SK-N-SH (cell line): ENCODE measurements at regions not wholly inside any gene's neighbourhood (a gene's known extent, or its start where the extent isn't known, plus 50 kb on each side); places are given as distances from the start of the nearest gene placed in this dataset.

Source experiments
- CTCF ChIA-PET: fragments of 300-600, 350-600 bp; formaldehyde crosslinking; extraction: SDS; loops from one replicate; lab custom pipeline; 2021; lab: Yijun Ruan, JAX
- POLR2A ChIA-PET: fragments of 350-600 bp; sonication (Branson Sonifier 250); formaldehyde crosslinking; extraction: SDS; loops from one replicate; lab custom pipeline; 2020; ENCODE audit warnings: antibody characterized with exemption, inconsistent platforms; lab: Yijun Ruan, JAX
- DNase-seq: peaks from one replicate; pipeline ENCODE4 v3.0.0; 2012
- H2AFZ ChIP-seq: fragments of 200-600 bp; sonication (generic); 2 replicates; pipeline ENCODE4 v1.8.1; 2016; ENCODE audit warnings: antibody characterized with exemption, mild to moderate bottlenecking, low read depth
- H3F3A ChIP-seq: fragments of 200-600 bp; sonication (generic); replicated peaks from 2 replicates; pipeline ENCODE3; 2016; ENCODE audit warnings: antibody characterized with exemption, mild to moderate bottlenecking; ENCODE audit not compliant: insufficient read depth
- H3K27ac ChIP-seq, 2 experiments: fragments of 200-500 bp in 1 of 2; fragments of 200-600 bp in 1 of 2; sonication (Bioruptor generic) in 1 of 2; sonication (generic), shearing (Covaris generic) in 1 of 2; 2 replicates each; pipeline versions ENCODE4 v1.5.1 to v1.6.1; 2014 to 2016; ENCODE audit warnings: low read depth in 2 of 2, inconsistent platforms in 1 of 2, low read length in 1 of 2, mild to moderate bottlenecking in 1 of 2, mixed read lengths in 1 of 2
- H3K27me3 ChIP-seq: fragments of 200-600 bp; sonication (generic), shearing (Covaris generic); 2 replicates; pipeline ENCODE4 v1.6.1; 2016; ENCODE audit warnings: mixed run types; ENCODE audit not compliant: insufficient read depth
- H3K36me3 ChIP-seq, 2 experiments: fragments of 200-500 bp in 1 of 2; fragments of 200-600 bp in 1 of 2; sonication (Bioruptor generic) in 1 of 2; sonication (generic) in 1 of 2; replicated peaks in 1 of 2; 2 replicates each; pipeline versions ENCODE3 to v1.5.1; 2014 to 2016; ENCODE audit warnings: low read length in 1 of 2, mild to moderate bottlenecking in 1 of 2; ENCODE audit not compliant: insufficient read depth in 2 of 2, control insufficient read depth in 1 of 2
- H3K4me1 ChIP-seq, 2 experiments: fragments of 200-500 bp in 1 of 2; fragments of 200-600 bp in 1 of 2; sonication (Bioruptor generic) in 1 of 2; sonication (generic), shearing (Covaris generic) in 1 of 2; 2 replicates each; pipeline versions ENCODE4 v1.5.1 to v1.6.1; 2014 to 2016; ENCODE audit warnings: low read depth in 1 of 2, low read length in 1 of 2, mixed run types in 1 of 2; ENCODE audit not compliant: insufficient read depth in 2 of 2, control insufficient read depth in 1 of 2
- H3K4me2 ChIP-seq: fragments of 200-600 bp; sonication (generic), shearing (Covaris generic); 2 replicates; pipeline ENCODE4 v1.6.1; 2017; ENCODE audit warnings: mixed run types
- H3K4me3 ChIP-seq, 2 experiments: fragments of 200-500 bp in 1 of 2; fragments of 200-600 bp in 1 of 2; sonication (Bioruptor generic) in 1 of 2; sonication (generic), shearing (Covaris generic) in 1 of 2; 2 replicates each; pipeline versions ENCODE4 v1.5.1 to v1.8.1; 2014 to 2016; ENCODE audit warnings: low read depth in 2 of 2, inconsistent platforms in 1 of 2, low read length in 1 of 2, mild to moderate bottlenecking in 1 of 2, mixed read lengths in 1 of 2, moderate library complexity in 1 of 2
- H3K79me2 ChIP-seq: fragments of 200-600 bp; sonication (generic); 2 replicates; pipeline ENCODE4 v1.8.1; 2017; ENCODE audit warnings: mild to moderate bottlenecking; ENCODE audit not compliant: insufficient read depth
- H3K9ac ChIP-seq: fragments of 200-600 bp; sonication (generic); 2 replicates; pipeline ENCODE4 v1.6.1; 2017; ENCODE audit warnings: mixed run types
- H3K9me2 ChIP-seq: fragments of 200-600 bp; sonication (generic); 2 replicates; pipeline ENCODE4 v1.6.1; 2017; ENCODE audit warnings: mixed run types
- H3K9me3 ChIP-seq: fragments of 200-600 bp; sonication (generic); 2 replicates; pipeline ENCODE4 v1.6.1; 2017; ENCODE audit warnings: mixed run types, mild to moderate bottlenecking, moderate library complexity
- H4K20me1 ChIP-seq: fragments of 200-600 bp; sonication (generic); 2 replicates; pipeline ENCODE4 v1.6.1; 2017; ENCODE audit warnings: mild to moderate bottlenecking, mixed run types; ENCODE audit not compliant: insufficient read depth
- CHD2 ChIP-seq: fragments of 150-350 bp; IDR thresholded peaks from 2 replicates; pipeline ENCODE4 v1.6.1; 2018; ENCODE audit warnings: low read length; ENCODE audit not compliant: partially characterized antibody
- CTCF ChIP-seq: fragments of 200-600 bp; sonication (generic); IDR thresholded peaks from 2 replicates; pipeline ENCODE4 v1.6.1; 2017; ENCODE audit warnings: antibody characterized with exemption, mild to moderate bottlenecking, moderate library complexity
- ELF1 ChIP-seq: IDR thresholded peaks from 2 replicates; pipeline ENCODE4 v1.4.0; 2012
- EZH2phosphoT487 ChIP-seq: fragments of 200-600 bp; sonication (generic); IDR thresholded peaks from 2 replicates; pipeline ENCODE4 v1.6.1; 2017; ENCODE audit warnings: low read depth, mixed run types, mild to moderate bottlenecking, antibody characterized with exemption, moderate library complexity, borderline replicate concordance
- FOXM1 ChIP-seq: IDR thresholded peaks from 2 replicates; pipeline ENCODE4 v1.4.0; 2012; ENCODE audit warnings: low read depth, mild to moderate bottlenecking
- GABPA ChIP-seq: IDR thresholded peaks from 2 replicates; pipeline ENCODE4 v1.4.0; 2012; ENCODE audit warnings: low read depth, mild to moderate bottlenecking
- IRF3 ChIP-seq: fragments of 150-350 bp; IDR thresholded peaks from 2 replicates; pipeline ENCODE4 v1.6.1; 2016; ENCODE audit warnings: mild to moderate bottlenecking, low read depth, low read length
- MAX ChIP-seq: IDR thresholded peaks from 2 replicates; pipeline ENCODE4 v1.4.0; 2012; ENCODE audit warnings: low read depth
- MEF2A ChIP-seq: IDR thresholded peaks from 2 replicates; pipeline ENCODE4 v1.4.0; 2012; ENCODE audit warnings: low read depth, borderline replicate concordance
- MXI1 ChIP-seq: IDR thresholded peaks from 2 replicates; pipeline ENCODE4 v1.6.1; 2012; ENCODE audit warnings: mild to moderate bottlenecking, low read depth, low read length, improper control_type of control experiment
- NFIC ChIP-seq: IDR thresholded peaks from 2 replicates; pipeline ENCODE4 v1.4.0; 2012; ENCODE audit warnings: borderline replicate concordance
- NRF1 ChIP-seq: IDR thresholded peaks from 2 replicates; pipeline ENCODE4 v1.6.1; 2012; ENCODE audit warnings: low read depth, mild to moderate bottlenecking, low read length
- PBX3 ChIP-seq: IDR thresholded peaks from 2 replicates; pipeline ENCODE4; 2012
- POLR2AphosphoS5 ChIP-seq: IDR thresholded peaks from 2 replicates; pipeline ENCODE4 v1.6.1; 2012; ENCODE audit warnings: low read depth, low read length
- RCOR1 ChIP-seq: fragments of 150-350 bp; IDR thresholded peaks from 2 replicates; pipeline ENCODE4 v1.6.1; 2017; ENCODE audit warnings: antibody characterized with exemption, low read length
- SMC3 ChIP-seq: IDR thresholded peaks from 2 replicates; pipeline ENCODE4 v1.6.1; 2012; ENCODE audit warnings: low read depth, low read length, improper control_type of control experiment
- TCF12 ChIP-seq: IDR thresholded peaks from 2 replicates; pipeline ENCODE4 v1.4.0; 2012
- USF2 ChIP-seq: fragments of 150-350 bp; IDR thresholded peaks from 2 replicates; pipeline ENCODE4 v1.6.1; 2017; ENCODE audit warnings: antibody characterized with exemption, low read length, low read depth, borderline replicate concordance
- WGBS: methylation state at CpG from one replicate; pipeline ENCODE4 v1.1.6; 2017; ENCODE audit warnings: low lambda C conversion rate; 5-methylcytosine and 5-hydroxymethylcytosine counted together

- CTCF ChIA-PET = interaction anchor here (0.6 to 1.5 kb wide), 4 partner anchors 11 to 502 kb away, joined by 3 to 6 read pairs (median 4); no protein-coding TSS in a partner anchor
Observed at GRCh38 chr1:25073640-25074270, 143.7 kb upstream of the RUNX3 start.

GRCh38 chr1:25072461-25072860 lies 142.4 kb upstream of the RUNX3 start:
- TF ChIP-seq CHD2 (no peak), MAX (no peak), TCF12 (no peak), PBX3 (no peak), MEF2A (no peak), CTCF (no peak), FOXM1 (no peak), SMC3 (no peak), NFIC (no peak), POLR2AphosphoS5 (no peak), MXI1 (no peak), NRF1 (no peak), USF2 (no peak), GABPA (no peak), EZH2phosphoT487 (no peak), IRF3 (no peak), RCOR1 (no peak), ELF1 (no peak)
- Histone ChIP-seq H3K27ac (no peak overlapping the region), H3K9me3 (no peaks in the 10 kb centered on the region), H3K36me3 (no peaks in the 10 kb centered on the region), H3K4me3 (no peak overlapping the region), H3K4me2 (no peak overlapping the region), H3K79me2 (no peaks in the 10 kb centered on the region), H3K9me2 (no peaks in the 10 kb centered on the region), H2AFZ (no peak overlapping the region), H4K20me1 (no peaks in the 10 kb centered on the region), H3K9ac (no peak overlapping the region), H3F3A (no peaks in the 10 kb centered on the region), H3K4me1 (peaks cover 0 to 9% of the 10 kb centered on the region in 2 experiments; a peak in 1 of 4 replicates), H3K27me3 (no peaks in the 10 kb centered on the region; the same call in 1 of the 2 replicates)
- POLR2A ChIA-PET = no interaction called here
- no peak for DNase-seq
- WGBS = 43% methylated on average over 1 of the region's 5 CpGs
- CTCF ChIA-PET = interaction anchor here (1.2 to 1.3 kb wide), 2 partner anchors 9 to 29 kb away, joined by 3 to 5 read pairs; no protein-coding TSS in a partner anchor

More at GRCh38 chr1:25073640-25074270, 143.7 kb upstream of the RUNX3 start:
- Histone ChIP-seq H3K79me2 (no peaks in the 10 kb centered on the region), H3K9ac (no peak overlapping the region), H2AFZ (no peak overlapping the region), H3K4me3 (no peak overlapping the region), H3K9me3 (no peaks in the 10 kb centered on the region), H3F3A (no peaks in the 10 kb centered on the region), H3K4me1 (no peaks in the 10 kb centered on the region; a peak in 1 of 4 replicates), H4K20me1 (no peaks in the 10 kb centered on the region), H3K4me2 (no peak overlapping the region), H3K9me2 (no peaks in the 10 kb centered on the region), H3K36me3 (no peaks in the 10 kb centered on the region), H3K27me3 (no peaks in the 10 kb centered on the region)
- WGBS = 52% methylated on average over 12 of the region's 12 CpGs
- no peak for DNase-seq
- POLR2A ChIA-PET = no interaction called here
- TF ChIP-seq CHD2 = no peak
- TF ChIP-seq, all 33 proteins: peak for 0
- H3K27ac ChIP-seq = no peak overlapping the region
